WTC11 (cell line): ENCODE measurements at regions not wholly inside any gene's neighbourhood (a gene's known extent, or its start where the extent isn't known, plus 50 kb on each side); places are given as distances from the start of the nearest gene placed in this dataset.
A peak's percentile ranks its signal among the peaks of the same experiment; 100 is the strongest.

Source experiments
- ATAC-seq: fragments of 200-7000 bp; cut with Tn5 transposase; 2 replicates; pipeline ENCODE4 v1.10.0; 2021; ENCODE audit warnings: mild to moderate bottlenecking, moderate library complexity
- CTCF ChIA-PET: fragments of 300-600 bp; sonication (Branson Sonifier 250); formaldehyde crosslinking; loops from one replicate; lab custom pipeline; 2021; ENCODE audit warnings: antibody characterized with exemption; lab: Charles Lee
- POLR2A ChIA-PET: fragments of 350-600 bp; sonication (Branson Sonifier 250); formaldehyde crosslinking; loops from one replicate; lab custom pipeline; 2021; ENCODE audit warnings: antibody characterized with exemption; lab: Charles Lee
- DNase-seq: peaks from one replicate; pipeline ENCODE4 v3.0.0; 2021; ENCODE audit warnings: low spot score
- H3K27ac Mint-ChIP-seq: 2 replicates; pipeline ENCODE4 v1.8.0; 2021; ENCODE audit warnings: mixed read lengths
- H3K27me3 Mint-ChIP-seq: 2 replicates; pipeline ENCODE4 v1.8.0; 2021; ENCODE audit warnings: low read depth, mild to moderate bottlenecking, moderate library complexity, mixed read lengths
- H3K36me3 Mint-ChIP-seq: 2 replicates; pipeline ENCODE4 v1.8.0; 2021; ENCODE audit warnings: mixed read lengths
- H3K4me1 Mint-ChIP-seq: 2 replicates; pipeline ENCODE4 v1.8.0; 2022; ENCODE audit warnings: mixed read lengths
- H3K4me3 Mint-ChIP-seq: 2 replicates; pipeline ENCODE4 v1.8.0; 2021; ENCODE audit warnings: mild to moderate bottlenecking, moderate library complexity, mixed read lengths
- H3K9me3 Mint-ChIP-seq: 2 replicates; pipeline ENCODE4 v1.8.0; 2021; ENCODE audit warnings: mixed read lengths
- CBFB ChIP-seq: sonication (generic); formaldehyde crosslinking; IDR thresholded peaks from 2 replicates; pipeline ENCODE4 v1.8.1; 2022; ENCODE audit warnings: mild to moderate bottlenecking, low read depth, missing genetic modification reagents
- FOXP4 ChIP-seq: sonication (generic); formaldehyde crosslinking; IDR thresholded peaks from 2 replicates; pipeline ENCODE4 v1.8.0; 2022; ENCODE audit warnings: mild to moderate bottlenecking, missing genetic modification reagents
- IRF1 ChIP-seq: sonication (generic); formaldehyde crosslinking; IDR thresholded peaks from 2 replicates; pipeline ENCODE4 v1.8.0; 2023; ENCODE audit warnings: missing genetic modification reagents
- IRF2 ChIP-seq: sonication (generic); formaldehyde crosslinking; IDR thresholded peaks from 2 replicates; pipeline ENCODE4 v1.8.0; 2022; ENCODE audit warnings: low read depth, missing genetic modification reagents, borderline replicate concordance
- JUN ChIP-seq: sonication (generic); formaldehyde crosslinking; IDR thresholded peaks from 2 replicates; pipeline ENCODE4 v1.8.0; 2023; ENCODE audit warnings: mild to moderate bottlenecking, missing genetic modification reagents
- KAT7 ChIP-seq: sonication (generic); formaldehyde crosslinking; IDR thresholded peaks from 2 replicates; pipeline ENCODE4 v1.8.1; 2023; ENCODE audit warnings: missing genetic modification reagents, mild to moderate bottlenecking, borderline replicate concordance
- MYBL2 ChIP-seq: sonication (generic); formaldehyde crosslinking; IDR thresholded peaks from 2 replicates; pipeline ENCODE4 v1.8.1; 2023; ENCODE audit warnings: mild to moderate bottlenecking, moderate library complexity, missing genetic modification reagents
- NR1H2 ChIP-seq: sonication (generic); formaldehyde crosslinking; IDR thresholded peaks from 2 replicates; pipeline ENCODE4 v1.9.0; 2021; ENCODE audit warnings: mild to moderate bottlenecking, moderate library complexity, missing genetic modification reagents
- SMAD4 ChIP-seq: sonication (generic); formaldehyde crosslinking; IDR thresholded peaks from 2 replicates; pipeline ENCODE4 v1.8.0; 2022; ENCODE audit warnings: mild to moderate bottlenecking, missing genetic modification reagents
- TCF7 ChIP-seq: sonication (generic); formaldehyde crosslinking; IDR thresholded peaks from 2 replicates; pipeline ENCODE4 v1.8.0; 2022; ENCODE audit warnings: mild to moderate bottlenecking, low read depth, missing genetic modification reagents, moderate library complexity
- ZMAT4 ChIP-seq: fragments of 250-450 bp; sonication (Bioruptor Pico); IDR thresholded peaks from 2 replicates; pipeline ENCODE4 v1.9.0; 2021; ENCODE audit warnings: mild to moderate bottlenecking
- ZNF232 ChIP-seq: sonication (generic); formaldehyde crosslinking; IDR thresholded peaks from 2 replicates; pipeline ENCODE4 v1.8.0; 2022; ENCODE audit warnings: mild to moderate bottlenecking, missing genetic modification reagents
- ZNF423 ChIP-seq: fragments of 250-450 bp; sonication (Bioruptor Pico); IDR thresholded peaks from 2 replicates; pipeline ENCODE4 v2.1.2; 2022; ENCODE audit warnings: mild to moderate bottlenecking, moderate library complexity
- TF ChIP-seq, protein P1 (sequence below): sonication (generic); formaldehyde crosslinking; conservative IDR thresholded peaks from 2 replicates; pipeline ENCODE4 v1.8.1; 2023; ENCODE audit warnings: mild to moderate bottlenecking, low read depth, missing genetic modification reagents, moderate library complexity
- TF ChIP-seq, protein P2 (sequence below): fragments of 250-450 bp; sonication (Bioruptor Pico); IDR thresholded peaks from 2 replicates; pipeline ENCODE4 v1.9.0; 2021; ENCODE audit warnings: moderate library complexity, mild to moderate bottlenecking, inconsistent platforms, borderline replicate concordance
- TF ChIP-seq, protein P3 (sequence below): sonication (generic); formaldehyde crosslinking; IDR thresholded peaks from 2 replicates; pipeline ENCODE4 v1.8.0; 2022; ENCODE audit warnings: missing genetic modification reagents

DNA sequence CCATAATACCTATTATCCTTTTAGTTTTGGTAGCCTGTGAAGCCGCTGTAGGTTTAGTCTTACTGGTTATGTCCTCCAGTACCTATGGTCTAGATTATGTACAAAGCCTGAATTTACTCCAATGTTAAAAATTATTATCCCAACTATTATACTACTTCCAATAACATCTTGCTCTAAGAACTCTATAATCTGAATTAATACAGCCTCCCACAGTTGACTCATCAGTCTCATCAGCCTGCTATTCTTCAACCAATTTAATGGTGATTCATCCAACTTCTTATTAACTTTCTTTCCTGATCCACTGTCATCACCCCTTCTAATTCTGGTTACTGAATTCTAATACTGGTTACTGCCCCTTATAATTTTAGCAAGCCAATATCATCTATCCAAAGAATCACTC lies 370.3 kb upstream of the OPRM1 start:
- TF ChIP-seq MYBL2 (CRISPR knock-in tag) (no peak), ZNF423 (CRISPR knock-in tag) (no peak), ZMAT4 (CRISPR knock-in tag) (no peak), KAT7 (CRISPR knock-in tag) (no peak), ZNF232 (CRISPR knock-in tag) (no peak), TCF7 (CRISPR knock-in tag) (no peak), SMAD4 (CRISPR knock-in tag) (no peak), FOXP4 (CRISPR knock-in tag) (no peak), IRF2 (no peak), CBFB (no peak)
- TF ChIP-seq, protein P1, sequence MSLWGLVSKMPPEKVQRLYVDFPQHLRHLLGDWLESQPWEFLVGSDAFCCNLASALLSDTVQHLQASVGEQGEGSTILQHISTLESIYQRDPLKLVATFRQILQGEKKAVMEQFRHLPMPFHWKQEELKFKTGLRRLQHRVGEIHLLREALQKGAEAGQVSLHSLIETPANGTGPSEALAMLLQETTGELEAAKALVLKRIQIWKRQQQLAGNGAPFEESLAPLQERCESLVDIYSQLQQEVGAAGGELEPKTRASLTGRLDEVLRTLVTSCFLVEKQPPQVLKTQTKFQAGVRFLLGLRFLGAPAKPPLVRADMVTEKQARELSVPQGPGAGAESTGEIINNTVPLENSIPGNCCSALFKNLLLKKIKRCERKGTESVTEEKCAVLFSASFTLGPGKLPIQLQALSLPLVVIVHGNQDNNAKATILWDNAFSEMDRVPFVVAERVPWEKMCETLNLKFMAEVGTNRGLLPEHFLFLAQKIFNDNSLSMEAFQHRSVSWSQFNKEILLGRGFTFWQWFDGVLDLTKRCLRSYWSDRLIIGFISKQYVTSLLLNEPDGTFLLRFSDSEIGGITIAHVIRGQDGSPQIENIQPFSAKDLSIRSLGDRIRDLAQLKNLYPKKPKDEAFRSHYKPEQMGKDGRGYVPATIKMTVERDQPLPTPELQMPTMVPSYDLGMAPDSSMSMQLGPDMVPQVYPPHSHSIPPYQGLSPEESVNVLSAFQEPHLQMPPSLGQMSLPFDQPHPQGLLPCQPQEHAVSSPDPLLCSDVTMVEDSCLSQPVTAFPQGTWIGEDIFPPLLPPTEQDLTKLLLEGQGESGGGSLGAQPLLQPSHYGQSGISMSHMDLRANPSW (CRISPR knock-in tag) = no peak
- TF ChIP-seq, protein P2, sequence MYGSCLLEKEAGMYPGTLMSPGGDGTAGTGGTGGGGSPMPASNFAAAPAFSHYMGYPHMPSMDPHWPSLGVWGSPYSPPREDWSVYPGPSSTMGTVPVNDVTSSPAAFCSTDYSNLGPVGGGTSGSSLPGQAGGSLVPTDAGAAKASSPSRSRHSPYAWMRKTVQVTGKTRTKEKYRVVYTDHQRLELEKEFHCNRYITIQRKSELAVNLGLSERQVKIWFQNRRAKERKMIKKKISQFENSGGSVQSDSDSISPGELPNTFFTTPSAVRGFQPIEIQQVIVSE (CRISPR knock-in tag) = no peak
- TF ChIP-seq, protein P3, sequence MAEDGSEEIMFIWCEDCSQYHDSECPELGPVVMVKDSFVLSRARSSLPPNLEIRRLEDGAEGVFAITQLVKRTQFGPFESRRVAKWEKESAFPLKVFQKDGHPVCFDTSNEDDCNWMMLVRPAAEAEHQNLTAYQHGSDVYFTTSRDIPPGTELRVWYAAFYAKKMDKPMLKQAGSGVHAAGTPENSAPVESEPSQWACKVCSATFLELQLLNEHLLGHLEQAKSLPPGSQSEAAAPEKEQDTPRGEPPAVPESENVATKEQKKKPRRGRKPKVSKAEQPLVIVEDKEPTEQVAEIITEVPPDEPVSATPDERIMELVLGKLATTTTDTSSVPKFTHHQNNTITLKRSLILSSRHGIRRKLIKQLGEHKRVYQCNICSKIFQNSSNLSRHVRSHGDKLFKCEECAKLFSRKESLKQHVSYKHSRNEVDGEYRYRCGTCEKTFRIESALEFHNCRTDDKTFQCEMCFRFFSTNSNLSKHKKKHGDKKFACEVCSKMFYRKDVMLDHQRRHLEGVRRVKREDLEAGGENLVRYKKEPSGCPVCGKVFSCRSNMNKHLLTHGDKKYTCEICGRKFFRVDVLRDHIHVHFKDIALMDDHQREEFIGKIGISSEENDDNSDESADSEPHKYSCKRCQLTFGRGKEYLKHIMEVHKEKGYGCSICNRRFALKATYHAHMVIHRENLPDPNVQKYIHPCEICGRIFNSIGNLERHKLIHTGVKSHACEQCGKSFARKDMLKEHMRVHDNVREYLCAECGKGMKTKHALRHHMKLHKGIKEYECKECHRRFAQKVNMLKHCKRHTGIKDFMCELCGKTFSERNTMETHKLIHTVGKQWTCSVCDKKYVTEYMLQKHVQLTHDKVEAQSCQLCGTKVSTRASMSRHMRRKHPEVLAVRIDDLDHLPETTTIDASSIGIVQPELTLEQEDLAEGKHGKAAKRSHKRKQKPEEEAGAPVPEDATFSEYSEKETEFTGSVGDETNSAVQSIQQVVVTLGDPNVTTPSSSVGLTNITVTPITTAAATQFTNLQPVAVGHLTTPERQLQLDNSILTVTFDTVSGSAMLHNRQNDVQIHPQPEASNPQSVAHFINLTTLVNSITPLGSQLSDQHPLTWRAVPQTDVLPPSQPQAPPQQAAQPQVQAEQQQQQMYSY (CRISPR knock-in tag) = no peak
- no peak overlapping the region for H3K4me3 Mint-ChIP-seq
- no peak for DNase-seq

DNA sequence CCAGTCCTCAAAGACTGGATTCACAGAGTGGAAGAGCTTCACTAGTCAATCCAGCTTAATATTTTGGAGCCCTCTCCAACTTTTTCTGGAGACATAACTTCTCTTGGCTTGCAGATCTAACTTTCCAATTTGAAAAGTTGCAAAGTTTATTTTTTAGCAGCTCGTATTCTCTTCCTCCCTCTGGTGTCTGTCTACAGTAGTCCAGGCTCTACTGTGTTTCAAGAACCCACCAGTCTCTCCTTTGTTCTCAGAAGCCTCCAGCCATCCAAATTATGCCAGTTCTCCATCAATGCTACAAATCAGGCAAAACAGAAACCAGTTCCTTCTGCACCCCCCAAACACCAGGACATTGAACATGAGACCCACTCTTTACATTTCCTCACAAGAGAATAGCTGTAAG lies 376.1 kb upstream of the OPRM1 start:
- no peak for DNase-seq
- Mint-ChIP-seq H3K27ac (no peak overlapping the region), H3K4me3 (no peak overlapping the region), H3K9me3 (peaks cover 20% of the 10 kb centered on the region)
- TF ChIP-seq NR1H2 (CRISPR knock-in tag) = no peak
- no peak for TF ChIP-seq IRF1
- no peak for TF ChIP-seq JUN (CRISPR knock-in tag)
- TF ChIP-seq, all 79 proteins: peak for 0
- CTCF ChIA-PET = no interaction called here
- H3K36me3 Mint-ChIP-seq = no peaks in the 10 kb centered on the region; the same call in 1 of the 2 replicates
- H3K27me3 Mint-ChIP-seq = no peaks in the 10 kb centered on the region
- peaks cover 16% of the 10 kb centered on the region for H3K4me1 Mint-ChIP-seq
- peak; percentile 57 for ATAC-seq
- POLR2A ChIA-PET = no interaction called here

More for the DNA sequence above, 370.3 kb upstream of the OPRM1 start:
- peaks cover 4% of the 10 kb centered on the region for H3K4me1 Mint-ChIP-seq
- ATAC-seq = no peak
- POLR2A ChIA-PET = no interaction called here
- H3K27me3 Mint-ChIP-seq = no peaks in the 10 kb centered on the region
- CTCF ChIA-PET = no interaction called here
- no peaks in the 10 kb centered on the region for H3K36me3 Mint-ChIP-seq
- no peak overlapping the region for H3K27ac Mint-ChIP-seq
- H3K9me3 Mint-ChIP-seq = no peaks in the 10 kb centered on the region
